Natural killer cell (primary cell): ENCODE measurements at regions not wholly inside any gene's neighbourhood (a gene's known extent, or its start where the extent isn't known, plus 50 kb on each side); places are given as distances from the start of the nearest gene placed in this dataset.

Experiments used
- ATAC-seq, 3 donors: fragments of 150-1000 bp in 2 of 3; fragments of 200-7000 bp in 1 of 3; cut with Tn5 transposase; 1 replicate in 1 of 3; 2 replicates in 2 of 3; pipeline ENCODE4 v1.10.0; 2021; ENCODE audit warnings: mild to moderate bottlenecking in 2 of 3, moderate library complexity in 2 of 3
- DNase-seq, 2 donors: peaks; one replicate each; pipeline versions ENCODE4 v3.0.0 to v3.0.0-alpha.2; 2013 to 2021; ENCODE audit warnings: mixed read lengths in 1 of 2
- H3K27ac ChIP-seq: one replicate; pipeline ENCODE4 v1.5.1; 2013; ENCODE audit warnings: mild to moderate bottlenecking, low read length
- H3K27me3 ChIP-seq: one replicate; pipeline ENCODE4 v1.6.1; 2013; ENCODE audit warnings: low read length; ENCODE audit not compliant: control insufficient read depth, insufficient read depth
- H3K36me3 ChIP-seq: one replicate; pipeline ENCODE4 v1.6.1; 2013; ENCODE audit warnings: low read length; ENCODE audit not compliant: control insufficient read depth, insufficient read depth
- H3K4me1 ChIP-seq: one replicate; pipeline ENCODE4 v1.6.1; 2013; ENCODE audit warnings: low read length; ENCODE audit not compliant: control insufficient read depth, insufficient read depth
- H3K4me3 ChIP-seq: one replicate; pipeline ENCODE4 v1.5.1; 2013; ENCODE audit warnings: low read length
- H3K9me3 ChIP-seq: one replicate; pipeline ENCODE4 v1.6.1; 2013; ENCODE audit warnings: low read length; ENCODE audit not compliant: control insufficient read depth, insufficient read depth
- H3K27ac Mint-ChIP-seq, 2 donors: one replicate each; pipeline ENCODE4 v1.8.0; 2022; ENCODE audit warnings: mild to moderate bottlenecking in 2 of 2, mixed read lengths in 2 of 2, moderate library complexity in 1 of 2
- H3K27me3 Mint-ChIP-seq, 2 donors: one replicate each; pipeline ENCODE4 v1.8.0; 2022; ENCODE audit warnings: low read depth in 2 of 2, mixed read lengths in 2 of 2
- H3K36me3 Mint-ChIP-seq: one replicate; pipeline ENCODE4 v1.8.0; 2022; ENCODE audit warnings: mixed read lengths
- H3K4me1 Mint-ChIP-seq, 2 donors: one replicate each; pipeline ENCODE4 v1.8.0; 2022; ENCODE audit warnings: mixed read lengths in 2 of 2
- H3K4me3 Mint-ChIP-seq: one replicate; pipeline ENCODE4 v1.8.0; 2022; ENCODE audit warnings: mild to moderate bottlenecking, moderate library complexity, mixed read lengths
- H3K9me3 Mint-ChIP-seq, 2 donors: one replicate each; pipeline ENCODE4 v1.8.0; 2022; ENCODE audit warnings: mixed read lengths in 2 of 2
- WGBS: methylation state at CpG from one replicate; pipeline ENCODE4 v1.1.7; 2013; ENCODE audit warnings: missing lambda C conversion rate; ENCODE audit not compliant: insufficient coverage; 5-methylcytosine and 5-hydroxymethylcytosine counted together
- intact Hi-C: fragments of 100-400 bp; cut with micrococcal nuclease; formaldehyde crosslinking; loops from one replicate; pipeline ENCODE4 v1.14.2; 2022
- TF ChIP-seq, protein P1 (sequence below): fragments of 200-600 bp; IDR thresholded peaks from one replicate; pipeline ENCODE4 v1.8.0; 2022; ENCODE audit warnings: antibody characterized with exemption

DNA sequence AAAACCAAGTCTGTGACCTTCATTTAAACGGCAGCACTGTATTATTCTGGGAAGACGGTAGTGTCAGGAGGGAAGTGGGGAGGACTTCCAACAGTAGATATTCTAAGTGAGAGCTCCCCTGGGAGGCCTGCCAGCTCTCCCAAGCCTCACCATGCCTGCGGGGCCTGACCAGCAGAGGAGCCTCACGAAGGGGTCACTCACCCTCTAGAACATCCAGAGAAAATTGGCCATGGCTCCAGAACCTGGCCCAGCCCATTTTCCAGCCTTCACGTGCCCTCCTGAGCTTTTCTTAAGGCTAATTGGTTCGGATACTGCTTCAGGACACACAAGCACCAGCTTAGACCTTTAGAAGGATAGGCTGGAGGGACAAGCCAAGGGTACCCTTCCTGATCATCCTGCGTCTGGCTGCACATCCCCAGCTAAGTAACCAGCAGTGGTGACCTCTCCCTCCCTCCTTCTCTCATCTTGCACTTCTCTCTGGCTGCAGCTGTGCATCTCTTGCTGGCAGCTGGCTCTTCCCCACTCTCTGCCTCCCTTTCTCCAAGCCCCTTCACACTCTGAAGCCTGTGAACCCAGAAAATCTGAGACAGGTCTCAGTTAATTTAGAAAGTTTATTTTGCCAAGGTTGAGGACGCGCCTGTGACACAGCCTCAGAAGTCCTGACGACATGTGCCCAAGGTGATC, 120.1 kb upstream of the PKDCC start:
- Mint-ChIP-seq H3K4me3 (no peak overlapping the region), H3K4me1 (no peaks in the 10 kb centered on the region), H3K9me3 (no peaks in the 10 kb centered on the region), H3K27ac (no peak overlapping the region), H3K36me3 (no peaks in the 10 kb centered on the region), H3K27me3 (peaks cover 9 to 20% of the 10 kb centered on the region in 2 donors)
- H3K27ac ChIP-seq: no peak overlapping the region
- no peaks in the 10 kb centered on the region for H3K36me3 ChIP-seq
- TF ChIP-seq, protein P1, sequence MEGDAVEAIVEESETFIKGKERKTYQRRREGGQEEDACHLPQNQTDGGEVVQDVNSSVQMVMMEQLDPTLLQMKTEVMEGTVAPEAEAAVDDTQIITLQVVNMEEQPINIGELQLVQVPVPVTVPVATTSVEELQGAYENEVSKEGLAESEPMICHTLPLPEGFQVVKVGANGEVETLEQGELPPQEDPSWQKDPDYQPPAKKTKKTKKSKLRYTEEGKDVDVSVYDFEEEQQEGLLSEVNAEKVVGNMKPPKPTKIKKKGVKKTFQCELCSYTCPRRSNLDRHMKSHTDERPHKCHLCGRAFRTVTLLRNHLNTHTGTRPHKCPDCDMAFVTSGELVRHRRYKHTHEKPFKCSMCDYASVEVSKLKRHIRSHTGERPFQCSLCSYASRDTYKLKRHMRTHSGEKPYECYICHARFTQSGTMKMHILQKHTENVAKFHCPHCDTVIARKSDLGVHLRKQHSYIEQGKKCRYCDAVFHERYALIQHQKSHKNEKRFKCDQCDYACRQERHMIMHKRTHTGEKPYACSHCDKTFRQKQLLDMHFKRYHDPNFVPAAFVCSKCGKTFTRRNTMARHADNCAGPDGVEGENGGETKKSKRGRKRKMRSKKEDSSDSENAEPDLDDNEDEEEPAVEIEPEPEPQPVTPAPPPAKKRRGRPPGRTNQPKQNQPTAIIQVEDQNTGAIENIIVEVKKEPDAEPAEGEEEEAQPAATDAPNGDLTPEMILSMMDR: no peak
- intact Hi-C loops: no loop called here
- WGBS: 92% methylated on average over 10 of the region's 10 CpGs
- ATAC-seq (no peak), DNase-seq (no peak)
- H3K27me3 ChIP-seq: no peaks in the 10 kb centered on the region
- H3K9me3 ChIP-seq: no peaks in the 10 kb centered on the region
- no peaks in the 10 kb centered on the region for H3K4me1 ChIP-seq
- H3K4me3 ChIP-seq: no peak overlapping the region

DNA sequence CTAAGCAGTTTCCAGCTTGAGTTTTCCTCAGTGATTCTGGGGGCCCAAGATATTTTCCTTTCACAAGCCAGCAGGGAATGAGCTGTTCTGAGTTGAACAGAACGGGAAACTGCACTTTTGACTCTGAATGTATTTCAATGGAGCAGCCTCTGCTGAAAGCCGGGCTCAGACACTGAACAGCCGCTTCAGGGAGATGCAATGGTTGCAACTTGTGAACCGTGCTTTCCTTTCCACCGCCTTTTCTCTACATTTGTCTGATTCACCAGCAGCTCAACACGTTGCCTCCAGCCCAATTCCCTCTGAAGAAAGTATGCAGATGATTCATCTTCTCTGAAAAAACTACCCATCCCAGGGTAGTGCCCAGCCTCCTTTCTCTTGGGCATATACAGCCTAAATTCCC, 119.3 kb upstream of the PKDCC start:
- H3K4me1 ChIP-seq: no peaks in the 10 kb centered on the region
- intact Hi-C loops: no loop called here
- Mint-ChIP-seq H3K4me3 (no peak overlapping the region), H3K27ac (no peak overlapping the region), H3K36me3 (no peaks in the 10 kb centered on the region), H3K27me3 (peaks cover 6 to 21% of the 10 kb centered on the region in 2 donors), H3K4me1 (no peaks in the 10 kb centered on the region), H3K9me3 (no peaks in the 10 kb centered on the region)
- no peak overlapping the region for H3K27ac ChIP-seq
- no peak for ATAC-seq
- no peaks in the 10 kb centered on the region for H3K27me3 ChIP-seq
- no peaks in the 10 kb centered on the region for H3K9me3 ChIP-seq
- WGBS: 87% methylated on average over 6 of the region's 6 CpGs
- H3K36me3 ChIP-seq: no peaks in the 10 kb centered on the region
- no peak overlapping the region for H3K4me3 ChIP-seq
- TF ChIP-seq, protein P1: no peak
- DNase-seq: no peak

DNA sequence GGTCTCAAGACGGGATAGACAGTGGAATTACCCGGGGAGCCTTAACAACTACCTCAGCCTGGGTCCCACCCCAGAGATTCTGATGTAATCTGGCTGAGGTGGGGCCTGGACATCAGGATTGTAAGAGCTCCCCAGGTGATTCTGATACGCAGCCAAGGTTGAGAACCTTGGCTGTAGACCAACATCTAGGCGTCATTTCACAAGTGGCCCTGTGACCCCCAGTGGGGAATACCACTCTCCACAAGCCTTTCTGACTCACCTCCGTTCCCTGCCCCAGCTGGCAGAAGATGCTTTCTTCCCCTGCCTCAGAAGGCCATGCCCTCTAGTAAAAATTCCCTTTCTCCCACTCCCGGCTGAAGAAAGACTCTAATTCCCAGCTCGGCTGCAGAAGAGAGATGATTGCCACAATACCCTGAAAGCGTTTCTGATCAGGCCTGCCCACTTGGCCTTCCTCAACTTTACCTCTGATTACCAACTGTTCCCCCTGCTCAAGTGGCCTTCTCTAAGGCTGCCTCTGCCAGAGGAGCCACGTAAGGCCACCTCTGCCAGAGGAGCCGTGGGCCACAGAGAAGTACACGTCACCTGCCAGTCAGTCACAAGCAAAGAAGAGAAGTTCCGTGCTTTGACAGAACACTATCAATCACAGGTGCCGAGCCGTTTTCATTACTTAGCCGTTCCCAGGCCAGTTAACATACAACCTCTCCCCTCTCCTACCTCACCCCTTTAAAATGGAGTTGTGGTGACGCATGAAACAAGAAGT, 116.8 kb upstream of the PKDCC start:
- Histone ChIP-seq H3K36me3 (no peaks in the 10 kb centered on the region), H3K4me1 (no peaks in the 10 kb centered on the region), H3K4me3 (no peak overlapping the region), H3K27ac (no peak overlapping the region), H3K27me3 (no peaks in the 10 kb centered on the region), H3K9me3 (no peaks in the 10 kb centered on the region)
- Mint-ChIP-seq H3K9me3 (no peaks in the 10 kb centered on the region), H3K4me3 (no peak overlapping the region), H3K27me3 (peaks cover 13 to 25% of the 10 kb centered on the region in 2 donors), H3K4me1 (no peaks in the 10 kb centered on the region), H3K27ac (no peak overlapping the region), H3K36me3 (no peaks in the 10 kb centered on the region)
- TF ChIP-seq, protein P1: no peak
- ATAC-seq (no peak), DNase-seq (no peak)
- WGBS: 84% methylated on average over 15 of the region's 16 CpGs
- intact Hi-C loops: no loop called here
